HG03175 (cell line): ENCODE measurements at regions not wholly inside any gene's neighbourhood (a gene's known extent, or its start where the extent isn't known, plus 50 kb on each side); places are given as distances from the start of the nearest gene placed in this dataset.
"Not testable (repeated sequence)": the region's sequence is repeated elsewhere in the genome, so short reads cannot be mapped to it uniquely, and the experiment has no call there.

ENCODE experiments used
- ATAC-seq: cut with Tn5 transposase; IDR thresholded peaks from one replicate; pipeline ENCODE4 v1.9.1; 2021; ENCODE audit warnings: mild to moderate bottlenecking, moderate library complexity; ENCODE audit not compliant: unreplicated experiment

GRCh38 chr9:115845648-115846312 lies 307.8 kb upstream of the PAPPA start:
- ATAC-seq = no peak

GRCh38 chr9:115847216-115847615 lies 306.4 kb upstream of the PAPPA start:
- no peak for ATAC-seq

GRCh38 chr9:115849679-115850412 lies 303.7 kb upstream of the PAPPA start:
- ATAC-seq = no peak

GRCh38 chr9:115850548-115851304 lies 302.9 kb upstream of the PAPPA start:
- ATAC-seq = no peak

GRCh38 chr9:115855458-115856133 lies 298.0 kb upstream of the PAPPA start:
- no peak for ATAC-seq

- ATAC-seq = not testable (repeated sequence)
Measured at GRCh38 chr9:115858421-115858820, 295.2 kb upstream of the PAPPA start.

GRCh38 chr9:115862021-115862420 lies 291.6 kb upstream of the PAPPA start:
- no peak for ATAC-seq

GRCh38 chr9:115864581-115864980 lies 289.0 kb upstream of the PAPPA start:
- ATAC-seq = no peak

- no peak for ATAC-seq
Measured at GRCh38 chr9:115867326-115867725, 286.3 kb upstream of the PAPPA start.

GRCh38 chr9:115877852-115878438 lies 275.6 kb upstream of the PAPPA start:
- no peak for ATAC-seq

- no peak for ATAC-seq
Measured at GRCh38 chr9:115879451-115879850, 274.1 kb upstream of the PAPPA start.

- ATAC-seq = no peak
Measured at GRCh38 chr9:115880221-115880885, 273.2 kb upstream of the PAPPA start.

GRCh38 chr9:115882911-115883310 lies 270.7 kb upstream of the PAPPA start:
- ATAC-seq = no peak

GRCh38 chr9:115883467-115884329 lies 269.9 kb upstream of the PAPPA start:
- ATAC-seq = no peak

- no peak for ATAC-seq
Measured at GRCh38 chr9:115884846-115885245, 268.7 kb upstream of the PAPPA start.

- no peak for ATAC-seq
Measured at GRCh38 chr9:115888131-115888530, 265.5 kb upstream of the PAPPA start.

GRCh38 chr9:115891929-115892328 lies 261.7 kb upstream of the PAPPA start:
- no peak for ATAC-seq

- ATAC-seq = not testable (repeated sequence)
Measured at GRCh38 chr9:115898478-115898877, 255.1 kb upstream of the PAPPA start.

- ATAC-seq = no peak
Measured at GRCh38 chr9:115900698-115901097, 252.9 kb upstream of the PAPPA start.
